GM19438 (cell line): ENCODE measurements at regions not wholly inside any gene's neighbourhood (a gene's known extent, or its start where the extent isn't known, plus 50 kb on each side); places are given as distances from the start of the nearest gene placed in this dataset.

Experiments
- ATAC-seq: cut with Tn5 transposase; IDR thresholded peaks from one replicate; pipeline ENCODE4 v1.9.1; 2021; ENCODE audit warnings: low read depth; ENCODE audit not compliant: unreplicated experiment

GRCh38 chr9:119436261-119436660 lies 67.0 kb upstream of the BRINP1 start:
- ATAC-seq, result no peak

- ATAC-seq, result no peak
These were observed 65.8 kb upstream of the BRINP1 start for GRCh38 chr9:119435076-119435475.

GRCh38 chr9:119432428-119432827 lies 63.2 kb upstream of the BRINP1 start:
- ATAC-seq, result no peak

GRCh38 chr9:119429302-119429701 lies 60.1 kb upstream of the BRINP1 start:
- ATAC-seq, result no peak

GRCh38 chr9:119420231-119420630 lies 51.0 kb upstream of the BRINP1 start:
- no peak for ATAC-seq
